ENCODE measurements at regions not wholly inside any gene's neighbourhood (a gene's known extent, or its start where the extent isn't known, plus 50 kb on each side); places are given as distances from the start of the nearest gene placed in this dataset.

DNA sequence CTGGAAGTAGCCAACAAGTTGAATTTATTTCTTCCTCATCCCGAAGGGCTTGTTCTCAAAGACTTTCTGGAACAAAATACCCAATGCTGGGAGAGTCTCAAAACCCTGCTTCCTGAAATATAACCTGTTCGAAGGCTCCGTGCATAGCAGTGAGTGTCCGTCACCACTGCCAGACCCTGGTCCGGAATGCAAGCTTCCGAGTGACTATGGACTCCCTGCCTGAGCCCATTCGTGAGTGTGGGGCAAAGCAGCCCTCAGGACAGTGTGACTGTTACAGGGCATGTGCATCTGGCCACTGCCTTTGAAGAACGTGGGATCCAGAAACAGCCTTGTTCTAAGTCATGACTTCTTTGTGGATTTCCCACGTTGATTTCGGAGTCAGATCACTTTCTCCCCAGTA, 214.5 kb upstream of the IGF1R start:
- TF ChIP-seq, protein P1, sequence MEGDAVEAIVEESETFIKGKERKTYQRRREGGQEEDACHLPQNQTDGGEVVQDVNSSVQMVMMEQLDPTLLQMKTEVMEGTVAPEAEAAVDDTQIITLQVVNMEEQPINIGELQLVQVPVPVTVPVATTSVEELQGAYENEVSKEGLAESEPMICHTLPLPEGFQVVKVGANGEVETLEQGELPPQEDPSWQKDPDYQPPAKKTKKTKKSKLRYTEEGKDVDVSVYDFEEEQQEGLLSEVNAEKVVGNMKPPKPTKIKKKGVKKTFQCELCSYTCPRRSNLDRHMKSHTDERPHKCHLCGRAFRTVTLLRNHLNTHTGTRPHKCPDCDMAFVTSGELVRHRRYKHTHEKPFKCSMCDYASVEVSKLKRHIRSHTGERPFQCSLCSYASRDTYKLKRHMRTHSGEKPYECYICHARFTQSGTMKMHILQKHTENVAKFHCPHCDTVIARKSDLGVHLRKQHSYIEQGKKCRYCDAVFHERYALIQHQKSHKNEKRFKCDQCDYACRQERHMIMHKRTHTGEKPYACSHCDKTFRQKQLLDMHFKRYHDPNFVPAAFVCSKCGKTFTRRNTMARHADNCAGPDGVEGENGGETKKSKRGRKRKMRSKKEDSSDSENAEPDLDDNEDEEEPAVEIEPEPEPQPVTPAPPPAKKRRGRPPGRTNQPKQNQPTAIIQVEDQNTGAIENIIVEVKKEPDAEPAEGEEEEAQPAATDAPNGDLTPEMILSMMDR (IDR thresholded peaks at IDR 0.05), result no peak
- no peak for TF ChIP-seq POLR2A (IDR thresholded peaks at IDR 0.05)
